ENCODE measurements at regions not wholly inside any gene's neighbourhood (a gene's known extent, or its start where the extent isn't known, plus 50 kb on each side); places are given as distances from the start of the nearest gene placed in this dataset.

- H2AFZ ChIP-seq (ENCODE audit: low read depth, low read length, poor library complexity, severe bottlenecking), result no peak overlapping the region
- no peak overlapping the region for H3K27ac ChIP-seq (ENCODE audit: low read depth, low read length)
- H3K79me2 ChIP-seq (ENCODE audit: insufficient read depth, low read length), result no peaks in the 10 kb centered on the region
- H3K27me3 ChIP-seq (ENCODE audit: insufficient read depth, low read length), result no peaks in the 10 kb centered on the region
- BruUV-seq (replicated peaks), result no TSS peak
- H3K4me2 ChIP-seq (ENCODE audit: low read length), result no peak overlapping the region
- DNase-seq (ENCODE audit: low read depth, low spot score) (no peak), ATAC-seq (no peak)
- H3K9me2 ChIP-seq (ENCODE audit: insufficient read depth), result no peaks in the 10 kb centered on the region
- ChIA-PET RAD21 (ENCODE audit: low non-redundant PET in 1 of 2, low total read pairs in 2 of 2, uncharacterized antibody in 2 of 2, unreplicated experiment in 2 of 2) (no interaction called here), CTCF (no interaction called here), POLR2A (no interaction called here)
- no peak for TF ChIP-seq SP1 (IDR thresholded peaks at IDR 0.05; ENCODE audit: low read depth)
- no peak for TF ChIP-seq EGR1 (IDR thresholded peaks at IDR 0.05; ENCODE audit: low read depth)
- TF ChIP-seq CTCF (IDR thresholded peaks at IDR 0.05 in 2 of 3, conservative IDR thresholded peaks at IDR 0.05 in 1 of 3; ENCODE audit: borderline replicate concordance in 1 of 3, insufficient read depth in 1 of 3, low read depth in 2 of 3, low read length in 2 of 3), result no peak
- no peak for TF ChIP-seq ELF1 (IDR thresholded peaks at IDR 0.05; ENCODE audit: borderline replicate concordance, low read depth)
- TF ChIP-seq ZFX (IDR thresholded peaks at IDR 0.05), result no peak
- no peak for TF ChIP-seq ZBTB33 (IDR thresholded peaks at IDR 0.05; ENCODE audit: extremely low read depth, insufficient replicate concordance, low read length)
- no peak for TF ChIP-seq REST (IDR thresholded peaks at IDR 0.05; ENCODE audit: low read depth)
- TF ChIP-seq RAD21 (IDR thresholded peaks at IDR 0.05; ENCODE audit: low read depth), result no peak
- TF ChIP-seq ATF3 (IDR thresholded peaks at IDR 0.05), result no peak
- no peak for TF ChIP-seq SRF (IDR thresholded peaks at IDR 0.05; ENCODE audit: low read depth)
- no peak for TF ChIP-seq EZH2phosphoT487 (IDR thresholded peaks at IDR 0.05; ENCODE audit: borderline replicate concordance)
- TF ChIP-seq YY1 (IDR thresholded peaks at IDR 0.05; ENCODE audit: extremely low read depth, insufficient replicate concordance, low read depth, low read length), result no peak
- no peak for TF ChIP-seq FOSL1 (IDR thresholded peaks at IDR 0.05; ENCODE audit: low read depth)
- no peak for TF ChIP-seq SIN3A (IDR thresholded peaks at IDR 0.05; ENCODE audit: low read depth)
- no peak for TF ChIP-seq JUND (IDR thresholded peaks at IDR 0.05)
- no peak for TF ChIP-seq CEBPB (IDR thresholded peaks at IDR 0.05; ENCODE audit: low read depth)
- TF ChIP-seq POLR2A (IDR thresholded peaks at IDR 0.05; ENCODE audit: borderline replicate concordance, extremely low read depth, insufficient read depth, insufficient read length), result no peak
- TF ChIP-seq MAX (IDR thresholded peaks at IDR 0.05), result no peak
- no peak for TF ChIP-seq CBX3 (IDR thresholded peaks at IDR 0.05; ENCODE audit: low read depth)
- no peak overlapping the region for H3K4me3 ChIP-seq (replicated peaks in 1 of 2; ENCODE audit: low read depth in 1 of 2, low read length in 2 of 2)
- no peaks in the 10 kb centered on the region for H3K36me3 ChIP-seq (ENCODE audit: control insufficient read depth in 1 of 2, insufficient read depth in 2 of 2, low read length in 2 of 2)
- intact Hi-C loops (cut with micrococcal nuclease), result no loop called here
- no peaks in the 10 kb centered on the region for H4K20me1 ChIP-seq (ENCODE audit: insufficient read depth)
- H3K9me3 ChIP-seq (ENCODE audit: control insufficient read depth in 1 of 2, insufficient read depth in 1 of 2, low read depth in 1 of 2, low read length in 2 of 2), result no peaks in the 10 kb centered on the region
- no peak overlapping the region for H3K9ac ChIP-seq (ENCODE audit: low read length)
- H3K4me1 ChIP-seq (ENCODE audit: control insufficient read depth in 1 of 2, insufficient read depth in 2 of 2, low read length in 2 of 2), result no peaks in the 10 kb centered on the region
Observed at GRCh38 chr2:184032983-184033382, 565.3 kb upstream of the ZNF804A start.
